SKM-1 treated with dmso at 0.1 percent for 144 hours (cell line): ENCODE measurements at regions not wholly inside any gene's neighbourhood (a gene's known extent, or its start where the extent isn't known, plus 50 kb on each side); places are given as distances from the start of the nearest gene placed in this dataset.
"Not testable (repeated sequence)": the region's sequence is repeated elsewhere in the genome, so short reads cannot be mapped to it uniquely, and the experiment has no call there.

Experiments used
- DNase-seq: peaks from one replicate; lab custom pipeline; 2025; ENCODE audit not compliant: unreplicated experiment; lab: John Stamatoyannopoulos, UW

GRCh38 chr10:63003816-63004453 lies 129.2 kb upstream of the NRBF2 start:
- no peak for DNase-seq

GRCh38 chr10:62996925-62997324 lies 136.2 kb upstream of the NRBF2 start:
- DNase-seq, result no peak

GRCh38 chr10:62996516-62996915 lies 136.6 kb upstream of the NRBF2 start:
- DNase-seq, result no peak

- no peak for DNase-seq
Measured at GRCh38 chr10:62993121-62993520, 140.0 kb upstream of the NRBF2 start.

GRCh38 chr10:62992145-62992721 lies 140.9 kb upstream of the NRBF2 start:
- no peak for DNase-seq

GRCh38 chr10:62990126-62990525 lies 143.0 kb upstream of the NRBF2 start:
- no peak for DNase-seq

- no peak for DNase-seq
Measured at GRCh38 chr10:62985807-62986600, 147.1 kb upstream of the NRBF2 start.

- no peak for DNase-seq
Measured at GRCh38 chr10:62981096-62981495, 152.0 kb upstream of the NRBF2 start.

GRCh38 chr10:62980687-62981086 lies 152.4 kb upstream of the NRBF2 start:
- DNase-seq, result no peak

- no peak for DNase-seq
Measured at GRCh38 chr10:62979921-62980320, 153.2 kb upstream of the NRBF2 start.

GRCh38 chr10:62978482-62978881 lies 154.6 kb upstream of the NRBF2 start:
- no peak for DNase-seq

- DNase-seq, result not testable (repeated sequence)
Measured at GRCh38 chr10:62974795-62975194, 158.3 kb upstream of the NRBF2 start.

GRCh38 chr10:62972103-62972502 lies 155.9 kb upstream of the EGR2 start:
- DNase-seq, result no peak

- DNase-seq, result no peak
Measured at GRCh38 chr10:62964026-62964425, 147.9 kb upstream of the EGR2 start.

GRCh38 chr10:62961951-62962523 lies 145.9 kb upstream of the EGR2 start:
- DNase-seq, result no peak

GRCh38 chr10:62960416-62960815 lies 144.2 kb upstream of the EGR2 start:
- DNase-seq, result no peak

- no peak for DNase-seq
Measured at GRCh38 chr10:62959553-62959952, 143.4 kb upstream of the EGR2 start.

GRCh38 chr10:62958980-62959379 lies 142.8 kb upstream of the EGR2 start:
- DNase-seq, result no peak

- no peak for DNase-seq
Measured at GRCh38 chr10:62946278-62946677, 130.1 kb upstream of the EGR2 start.

- no peak for DNase-seq
Measured at GRCh38 chr10:62939698-62940097, 123.5 kb upstream of the EGR2 start.

GRCh38 chr10:62938672-62939071 lies 122.5 kb upstream of the EGR2 start:
- no peak for DNase-seq

GRCh38 chr10:62937674-62938073 lies 121.5 kb upstream of the EGR2 start:
- no peak for DNase-seq
